Endothelial cell (in vitro differentiated cells): ENCODE measurements at regions not wholly inside any gene's neighbourhood (a gene's known extent, or its start where the extent isn't known, plus 50 kb on each side); places are given as distances from the start of the nearest gene placed in this dataset.

Experiments used
- DNase-seq: peaks from one replicate; pipeline ENCODE4 v3.0.0; 2021; ENCODE audit warnings: low spot score
- H3K27ac Mint-ChIP-seq: one replicate; pipeline ENCODE4 v1.8.0; 2021; ENCODE audit warnings: mixed read lengths, inconsistent platforms; ENCODE audit not compliant: unreplicated experiment
- H3K27me3 Mint-ChIP-seq: one replicate; pipeline ENCODE4 v1.8.0; 2021; ENCODE audit warnings: mild to moderate bottlenecking, moderate library complexity, mixed read lengths, inconsistent platforms; ENCODE audit not compliant: unreplicated experiment
- H3K36me3 Mint-ChIP-seq: one replicate; pipeline ENCODE4 v1.8.0; 2021; ENCODE audit warnings: mild to moderate bottlenecking, low read depth, mixed read lengths, inconsistent platforms; ENCODE audit not compliant: unreplicated experiment
- H3K4me1 Mint-ChIP-seq: one replicate; pipeline ENCODE4 v1.8.0; 2021; ENCODE audit warnings: mild to moderate bottlenecking, mixed read lengths, inconsistent platforms; ENCODE audit not compliant: unreplicated experiment
- H3K4me3 Mint-ChIP-seq: one replicate; pipeline ENCODE4 v1.8.0; 2021; ENCODE audit warnings: mild to moderate bottlenecking, mixed read lengths, inconsistent platforms; ENCODE audit not compliant: unreplicated experiment
- H3K9me3 Mint-ChIP-seq: one replicate; pipeline ENCODE4 v1.8.0; 2021; ENCODE audit warnings: mixed read lengths, inconsistent platforms; ENCODE audit not compliant: unreplicated experiment
- TF ChIP-seq, protein P1 (sequence below): fragments of 200-600 bp; sonication (generic); IDR thresholded peaks from one replicate; pipeline ENCODE4 v1.5.0; 2021; ENCODE audit warnings: antibody characterized with exemption; ENCODE audit not compliant: unreplicated experiment

DNA sequence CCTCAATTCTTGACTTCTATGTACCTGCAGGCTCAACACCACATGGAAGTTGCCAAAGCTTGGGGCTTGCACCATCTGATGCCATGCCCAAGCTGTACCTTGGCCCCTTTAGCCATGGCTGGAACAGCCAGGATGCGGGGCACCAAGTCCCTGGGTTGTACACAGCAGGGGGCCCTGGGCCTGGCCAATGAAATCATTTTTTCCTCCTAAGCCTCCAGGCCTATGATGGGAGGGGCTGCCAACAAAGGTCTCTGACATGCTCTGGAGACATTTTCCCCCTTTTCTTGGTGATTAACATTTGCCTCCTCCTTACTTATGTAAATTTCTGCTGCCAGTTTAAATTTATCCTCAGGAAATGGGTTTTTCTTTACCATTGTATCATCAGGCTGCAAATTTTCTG lies 1428.1 kb downstream of the C4orf33 start:
- no peak overlapping the region for H3K27ac Mint-ChIP-seq
- H3K4me1 Mint-ChIP-seq, result no peaks in the 10 kb centered on the region
- TF ChIP-seq, protein P1, sequence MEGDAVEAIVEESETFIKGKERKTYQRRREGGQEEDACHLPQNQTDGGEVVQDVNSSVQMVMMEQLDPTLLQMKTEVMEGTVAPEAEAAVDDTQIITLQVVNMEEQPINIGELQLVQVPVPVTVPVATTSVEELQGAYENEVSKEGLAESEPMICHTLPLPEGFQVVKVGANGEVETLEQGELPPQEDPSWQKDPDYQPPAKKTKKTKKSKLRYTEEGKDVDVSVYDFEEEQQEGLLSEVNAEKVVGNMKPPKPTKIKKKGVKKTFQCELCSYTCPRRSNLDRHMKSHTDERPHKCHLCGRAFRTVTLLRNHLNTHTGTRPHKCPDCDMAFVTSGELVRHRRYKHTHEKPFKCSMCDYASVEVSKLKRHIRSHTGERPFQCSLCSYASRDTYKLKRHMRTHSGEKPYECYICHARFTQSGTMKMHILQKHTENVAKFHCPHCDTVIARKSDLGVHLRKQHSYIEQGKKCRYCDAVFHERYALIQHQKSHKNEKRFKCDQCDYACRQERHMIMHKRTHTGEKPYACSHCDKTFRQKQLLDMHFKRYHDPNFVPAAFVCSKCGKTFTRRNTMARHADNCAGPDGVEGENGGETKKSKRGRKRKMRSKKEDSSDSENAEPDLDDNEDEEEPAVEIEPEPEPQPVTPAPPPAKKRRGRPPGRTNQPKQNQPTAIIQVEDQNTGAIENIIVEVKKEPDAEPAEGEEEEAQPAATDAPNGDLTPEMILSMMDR, result no peak
- no peak overlapping the region for H3K4me3 Mint-ChIP-seq
- peaks cover 7% of the 10 kb centered on the region for H3K9me3 Mint-ChIP-seq
- no peak for DNase-seq
- H3K27me3 Mint-ChIP-seq, result no peaks in the 10 kb centered on the region
- H3K36me3 Mint-ChIP-seq, result no peaks in the 10 kb centered on the region

- DNase-seq, result no peak
- TF ChIP-seq, protein P1, result no peak
- H3K27ac Mint-ChIP-seq, result no peak overlapping the region
- no peaks in the 10 kb centered on the region for H3K27me3 Mint-ChIP-seq
- H3K4me1 Mint-ChIP-seq, result no peaks in the 10 kb centered on the region
- H3K4me3 Mint-ChIP-seq, result no peak overlapping the region
- H3K36me3 Mint-ChIP-seq, result no peaks in the 10 kb centered on the region
- H3K9me3 Mint-ChIP-seq, result no peaks in the 10 kb centered on the region
These were observed 1434.6 kb downstream of the C4orf33 start for GRCh38 chr4:130530505-130530904.

DNA sequence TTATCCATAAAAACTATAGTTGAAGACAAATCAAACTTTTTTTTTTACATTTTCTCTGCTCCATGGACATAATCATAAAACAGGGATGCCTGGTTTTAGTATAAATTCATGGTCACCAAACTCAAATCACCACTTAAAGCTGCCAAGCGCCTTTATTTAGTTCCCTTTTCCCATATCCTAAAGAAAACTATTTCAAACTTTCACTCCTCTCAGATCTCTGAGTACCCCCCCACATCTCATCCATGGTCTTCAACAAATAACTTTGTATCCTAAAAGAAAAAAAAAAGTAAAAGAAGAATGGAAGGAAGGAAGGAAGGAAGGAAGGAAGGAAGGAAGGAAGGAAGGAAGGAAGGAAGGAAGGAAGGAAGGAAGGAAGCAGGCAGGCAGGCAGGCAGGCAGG lies 1438.7 kb downstream of the C4orf33 start:
- no peaks in the 10 kb centered on the region for H3K4me1 Mint-ChIP-seq
- H3K36me3 Mint-ChIP-seq, result no peaks in the 10 kb centered on the region
- H3K27me3 Mint-ChIP-seq, result no peaks in the 10 kb centered on the region
- DNase-seq, result no peak
- no peak overlapping the region for H3K4me3 Mint-ChIP-seq
- TF ChIP-seq, protein P1, result no peak
- no peak overlapping the region for H3K27ac Mint-ChIP-seq
- H3K9me3 Mint-ChIP-seq, result no peaks in the 10 kb centered on the region

- TF ChIP-seq, protein P1, result no peak
- H3K9me3 Mint-ChIP-seq, result no peaks in the 10 kb centered on the region
These were observed 1447.0 kb downstream of the C4orf33 start for GRCh38 chr4:130542953-130543352.

DNA sequence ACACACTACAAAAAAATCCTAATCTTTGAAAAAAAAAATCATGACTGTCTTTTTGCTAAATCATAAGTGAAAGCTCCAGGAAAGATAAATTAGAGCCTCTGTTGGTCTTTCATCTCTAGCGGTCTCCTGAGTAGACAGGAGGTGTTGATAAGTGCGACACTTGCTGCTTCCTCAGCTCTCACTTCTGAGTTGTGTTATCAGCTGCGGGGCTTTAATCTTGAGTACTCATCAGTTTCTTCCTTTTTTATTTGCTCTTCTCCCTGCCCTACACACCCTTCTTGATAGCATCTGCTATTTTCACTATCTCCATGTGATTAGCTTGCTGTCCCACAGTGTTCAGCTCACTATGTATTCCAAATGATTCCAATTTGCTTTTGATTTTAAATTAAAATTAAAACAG lies 1449.2 kb downstream of the C4orf33 start:
- no peak overlapping the region for H3K27ac Mint-ChIP-seq
- no peaks in the 10 kb centered on the region for H3K4me1 Mint-ChIP-seq
- H3K36me3 Mint-ChIP-seq, result no peaks in the 10 kb centered on the region
- H3K27me3 Mint-ChIP-seq, result no peaks in the 10 kb centered on the region
- H3K4me3 Mint-ChIP-seq, result no peak overlapping the region
- DNase-seq, result no peak
- no peaks in the 10 kb centered on the region for H3K9me3 Mint-ChIP-seq
- TF ChIP-seq, protein P1, result no peak

More at GRCh38 chr4:130542953-130543352, 1447.0 kb downstream of the C4orf33 start:
- DNase-seq, result no peak
- no peaks in the 10 kb centered on the region for H3K36me3 Mint-ChIP-seq
- H3K4me3 Mint-ChIP-seq, result no peak overlapping the region
- no peaks in the 10 kb centered on the region for H3K4me1 Mint-ChIP-seq
- H3K27me3 Mint-ChIP-seq, result no peaks in the 10 kb centered on the region
- no peak overlapping the region for H3K27ac Mint-ChIP-seq
